Astrocyte (in vitro differentiated cells and primary cell): ENCODE measurements at regions not wholly inside any gene's neighbourhood (a gene's known extent, or its start where the extent isn't known, plus 50 kb on each side); places are given as distances from the start of the nearest gene placed in this dataset.

Experiments used
- DNase-seq: peaks from one replicate; pipeline ENCODE4 v3.0.0-alpha.2; 2010; ENCODE audit warnings: low read depth
- FAIRE-seq: peaks from 2 replicates; lab custom pipeline; 2011; peaks lifted over from hg19 to GRCh38; lab: Jason Lieb, UNC
- H2AFZ ChIP-seq: 2 replicates; pipeline ENCODE4 v1.6.0; 2012; ENCODE audit warnings: low read depth, low read length, inconsistent platforms
- H3K27ac ChIP-seq: 2 replicates; pipeline ENCODE4 v1.5.1; 2011; ENCODE audit warnings: low read depth, low read length, inconsistent platforms
- H3K27me3 ChIP-seq: 2 replicates; pipeline ENCODE4 v1.6.0; 2011; ENCODE audit warnings: low read length, inconsistent platforms; ENCODE audit not compliant: insufficient read depth
- H3K36me3 ChIP-seq: 2 replicates; pipeline ENCODE4 v1.5.1; 2011; ENCODE audit warnings: low read length, inconsistent platforms; ENCODE audit not compliant: insufficient read depth
- H3K4me1 ChIP-seq: 2 replicates; pipeline ENCODE4 v1.5.1; 2011; ENCODE audit warnings: low read length, inconsistent platforms; ENCODE audit not compliant: insufficient read depth
- H3K4me2 ChIP-seq: 2 replicates; pipeline ENCODE4 v1.6.0; 2012; ENCODE audit warnings: low read length, inconsistent platforms
- H3K4me3 ChIP-seq: 2 replicates; pipeline ENCODE4 v1.5.1; 2011; ENCODE audit warnings: low read depth, mild to moderate bottlenecking, low read length, inconsistent platforms; ENCODE audit not compliant: insufficient read depth
- H3K79me2 ChIP-seq: 2 replicates; pipeline ENCODE4 v1.6.0; 2012; ENCODE audit warnings: mild to moderate bottlenecking, low read length, inconsistent platforms; ENCODE audit not compliant: insufficient read depth
- H3K9ac ChIP-seq: 2 replicates; pipeline ENCODE4 v1.6.0; 2012; ENCODE audit warnings: mild to moderate bottlenecking, low read length, inconsistent platforms
- H3K9me3 ChIP-seq: 2 replicates; pipeline ENCODE4 v1.5.1; 2012; ENCODE audit warnings: low read depth, mild to moderate bottlenecking, low read length, inconsistent platforms; ENCODE audit not compliant: insufficient read depth
- H4K20me1 ChIP-seq: 2 replicates; pipeline ENCODE4 v1.6.0; 2012; ENCODE audit warnings: low read length, inconsistent platforms; ENCODE audit not compliant: insufficient read depth
- H3K27ac Mint-ChIP-seq: one replicate; pipeline ENCODE4 v1.8.0; 2021; ENCODE audit warnings: mild to moderate bottlenecking, mixed read lengths; ENCODE audit not compliant: unreplicated experiment
- H3K27me3 Mint-ChIP-seq: one replicate; pipeline ENCODE4 v1.8.0; 2021; ENCODE audit warnings: low read depth, mixed read lengths; ENCODE audit not compliant: unreplicated experiment
- H3K36me3 Mint-ChIP-seq: one replicate; pipeline ENCODE4 v1.8.0; 2021; ENCODE audit warnings: low read depth, mixed read lengths; ENCODE audit not compliant: unreplicated experiment
- H3K4me1 Mint-ChIP-seq: one replicate; pipeline ENCODE4 v1.8.0; 2021; ENCODE audit warnings: low read depth, mixed read lengths; ENCODE audit not compliant: unreplicated experiment
- H3K4me3 Mint-ChIP-seq: one replicate; pipeline ENCODE4 v1.8.0; 2021; ENCODE audit warnings: mild to moderate bottlenecking, moderate library complexity, mixed read lengths; ENCODE audit not compliant: unreplicated experiment
- H3K9me3 Mint-ChIP-seq: one replicate; pipeline ENCODE4 v1.8.0; 2021; ENCODE audit warnings: mild to moderate bottlenecking, mixed read lengths; ENCODE audit not compliant: unreplicated experiment
- EZH2 ChIP-seq: IDR thresholded peaks from 2 replicates; pipeline ENCODE4 v1.6.1; 2012; ENCODE audit warnings: mild to moderate bottlenecking, low read length, inconsistent platforms; ENCODE audit not compliant: insufficient read depth
- TF ChIP-seq, protein P1 (sequence below): IDR thresholded peaks from 2 replicates; pipeline ENCODE4 v1.5.1; 2011; ENCODE audit warnings: low read depth, mild to moderate bottlenecking, inconsistent platforms, low read length, moderate library complexity; ENCODE audit not compliant: insufficient read depth

DNA sequence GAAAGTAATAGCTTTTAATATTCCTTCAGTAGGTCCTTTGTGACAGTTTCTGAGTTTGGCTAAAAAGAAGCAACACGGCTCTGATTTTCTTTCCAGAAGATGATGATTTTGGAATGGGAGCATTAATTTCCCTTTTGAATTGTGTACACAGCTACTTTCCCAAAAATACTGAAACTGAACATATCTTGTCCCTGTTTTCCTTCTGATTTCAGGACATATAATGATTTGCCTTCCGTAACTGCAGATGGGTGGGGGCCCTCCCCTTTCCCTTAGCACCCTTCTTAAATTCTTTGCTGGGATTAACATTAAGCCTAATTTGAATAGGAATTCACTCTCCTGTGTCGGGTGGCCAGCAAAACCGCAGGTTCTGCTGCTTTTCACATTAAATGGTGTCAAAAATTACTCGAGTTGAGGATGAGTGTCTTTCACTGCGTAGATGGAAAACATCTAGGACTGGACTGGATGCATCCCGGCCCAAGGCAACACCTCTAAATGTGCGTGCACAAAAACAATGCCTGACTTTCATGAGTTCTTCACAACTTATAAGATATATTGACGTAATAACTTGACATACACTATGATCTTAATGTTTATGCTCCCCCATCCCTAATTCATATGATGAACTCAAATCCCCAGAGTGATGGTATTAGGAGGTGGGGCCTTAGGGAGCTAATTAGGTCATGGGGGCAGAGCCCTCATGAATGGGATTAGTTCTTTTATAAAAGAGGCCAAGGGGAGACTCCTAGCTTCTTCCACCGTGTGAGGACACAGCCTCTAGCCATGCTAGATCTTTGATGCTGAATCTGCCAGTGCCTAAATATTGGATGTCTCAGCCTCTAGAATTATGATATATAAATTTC is 158.1 kb downstream of the AEBP2 start:
- Histone ChIP-seq H3K36me3 (no peaks in the 10 kb centered on the region), H3K27me3 (no peaks in the 10 kb centered on the region), H3K9me3 (no peaks in the 10 kb centered on the region), H3K27ac (no peak overlapping the region), H2AFZ (no peak overlapping the region), H3K79me2 (no peaks in the 10 kb centered on the region), H3K4me3 (no peak overlapping the region), H4K20me1 (no peaks in the 10 kb centered on the region), H3K4me2 (no peak overlapping the region), H3K9ac (no peak overlapping the region), H3K4me1 (no peaks in the 10 kb centered on the region)
- no peak overlapping the region for H3K4me3 Mint-ChIP-seq
- peaks cover 2% of the 10 kb centered on the region for H3K36me3 Mint-ChIP-seq
- TF ChIP-seq, protein P1, sequence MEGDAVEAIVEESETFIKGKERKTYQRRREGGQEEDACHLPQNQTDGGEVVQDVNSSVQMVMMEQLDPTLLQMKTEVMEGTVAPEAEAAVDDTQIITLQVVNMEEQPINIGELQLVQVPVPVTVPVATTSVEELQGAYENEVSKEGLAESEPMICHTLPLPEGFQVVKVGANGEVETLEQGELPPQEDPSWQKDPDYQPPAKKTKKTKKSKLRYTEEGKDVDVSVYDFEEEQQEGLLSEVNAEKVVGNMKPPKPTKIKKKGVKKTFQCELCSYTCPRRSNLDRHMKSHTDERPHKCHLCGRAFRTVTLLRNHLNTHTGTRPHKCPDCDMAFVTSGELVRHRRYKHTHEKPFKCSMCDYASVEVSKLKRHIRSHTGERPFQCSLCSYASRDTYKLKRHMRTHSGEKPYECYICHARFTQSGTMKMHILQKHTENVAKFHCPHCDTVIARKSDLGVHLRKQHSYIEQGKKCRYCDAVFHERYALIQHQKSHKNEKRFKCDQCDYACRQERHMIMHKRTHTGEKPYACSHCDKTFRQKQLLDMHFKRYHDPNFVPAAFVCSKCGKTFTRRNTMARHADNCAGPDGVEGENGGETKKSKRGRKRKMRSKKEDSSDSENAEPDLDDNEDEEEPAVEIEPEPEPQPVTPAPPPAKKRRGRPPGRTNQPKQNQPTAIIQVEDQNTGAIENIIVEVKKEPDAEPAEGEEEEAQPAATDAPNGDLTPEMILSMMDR = no peak
- TF ChIP-seq EZH2 = no peak
- DNase-seq = no peak
- FAIRE-seq = no peak
- peaks cover 4% of the 10 kb centered on the region for H3K4me1 Mint-ChIP-seq
- no peaks in the 10 kb centered on the region for H3K9me3 Mint-ChIP-seq
- H3K27ac Mint-ChIP-seq = no peak overlapping the region
- no peaks in the 10 kb centered on the region for H3K27me3 Mint-ChIP-seq

DNA sequence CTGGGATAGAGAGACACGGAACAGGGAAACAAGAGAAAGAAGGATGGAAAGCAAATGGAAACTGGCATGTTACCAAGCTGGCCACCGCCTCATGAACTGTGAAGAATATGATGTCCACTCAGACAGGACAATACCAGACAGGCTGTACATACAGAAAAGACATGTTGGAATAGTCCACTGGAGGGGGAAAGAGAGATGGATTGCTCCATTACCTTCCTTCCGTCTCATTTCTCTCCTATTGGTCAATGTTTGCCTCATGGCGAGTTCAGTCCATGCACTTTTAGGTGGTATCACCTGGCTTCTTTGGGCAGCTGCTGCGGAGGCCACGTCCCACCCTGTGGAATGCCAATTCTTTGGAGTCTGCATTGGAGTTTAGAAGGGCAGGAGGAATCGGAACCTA is 166.4 kb downstream of the AEBP2 start:
- Mint-ChIP-seq H3K36me3 (peaks cover 5% of the 10 kb centered on the region), H3K4me3 (no peak overlapping the region), H3K4me1 (no peaks in the 10 kb centered on the region), H3K9me3 (no peaks in the 10 kb centered on the region), H3K27ac (no peak overlapping the region), H3K27me3 (no peaks in the 10 kb centered on the region)
- TF ChIP-seq, protein P1 = no peak
- TF ChIP-seq EZH2 = no peak
- no peak for FAIRE-seq
- H3K27ac ChIP-seq = no peak overlapping the region
- no peaks in the 10 kb centered on the region for H3K79me2 ChIP-seq
- H3K9me3 ChIP-seq = no peaks in the 10 kb centered on the region
- no peaks in the 10 kb centered on the region for H3K27me3 ChIP-seq
- H2AFZ ChIP-seq = no peak overlapping the region
- H3K4me3 ChIP-seq = no peak overlapping the region
- H4K20me1 ChIP-seq = no peaks in the 10 kb centered on the region
- H3K4me1 ChIP-seq = no peaks in the 10 kb centered on the region
- H3K36me3 ChIP-seq = no peaks in the 10 kb centered on the region
- no peak overlapping the region for H3K4me2 ChIP-seq
- no peak overlapping the region for H3K9ac ChIP-seq
- DNase-seq = no peak

DNA sequence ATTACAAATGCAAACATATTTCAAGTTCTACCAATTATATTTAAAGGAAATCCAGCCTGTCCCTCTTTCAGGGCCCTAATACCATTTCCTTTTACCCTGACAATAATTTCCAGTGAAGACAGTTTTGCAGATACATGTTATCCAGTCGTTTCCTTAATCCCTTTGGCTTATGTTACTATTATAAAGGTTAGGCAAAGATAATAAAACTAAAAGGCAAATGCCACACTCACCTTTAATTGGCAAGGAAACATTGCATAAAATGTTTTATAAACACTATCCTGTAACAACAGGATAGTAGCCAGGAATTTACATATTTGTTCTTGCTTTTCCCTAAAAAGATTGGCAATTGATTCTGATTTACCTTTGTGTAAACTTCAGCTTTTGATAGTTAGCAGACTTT is 168.7 kb downstream of the AEBP2 start:
- Mint-ChIP-seq H3K9me3 (peaks cover 9% of the 10 kb centered on the region), H3K27ac (no peak overlapping the region), H3K27me3 (no peaks in the 10 kb centered on the region), H3K36me3 (peaks cover 8% of the 10 kb centered on the region), H3K4me3 (no peak overlapping the region), H3K4me1 (no peaks in the 10 kb centered on the region)
- Histone ChIP-seq H3K79me2 (no peaks in the 10 kb centered on the region), H3K27ac (no peak overlapping the region), H3K4me3 (no peak overlapping the region), H3K4me1 (no peaks in the 10 kb centered on the region), H2AFZ (no peak overlapping the region), H3K4me2 (no peak overlapping the region), H3K36me3 (no peaks in the 10 kb centered on the region), H3K27me3 (no peaks in the 10 kb centered on the region), H4K20me1 (no peaks in the 10 kb centered on the region), H3K9ac (no peak overlapping the region), H3K9me3 (no peaks in the 10 kb centered on the region)
- TF ChIP-seq EZH2 = no peak
- TF ChIP-seq, protein P1 = no peak
- DNase-seq (no peak), FAIRE-seq (no peak)
